WERI-Rb-1 (cell line): ENCODE measurements at regions not wholly inside any gene's neighbourhood (a gene's known extent, or its start where the extent isn't known, plus 50 kb on each side); places are given as distances from the start of the nearest gene placed in this dataset.

Experiments
- DNase-seq: peaks from one replicate; pipeline ENCODE4 v3.0.0-alpha.2; 2020
- H3K27ac ChIP-seq: fragments of 250-450 bp; sonication (Bioruptor Pico); 2 replicates; pipeline ENCODE4 v1.5.1; 2020; ENCODE audit warnings: mild to moderate bottlenecking, moderate library complexity
- H3K27me3 ChIP-seq: fragments of 250-450 bp; sonication (Bioruptor Pico); 2 replicates; pipeline ENCODE4 v1.5.1; 2021; ENCODE audit warnings: mild to moderate bottlenecking, low read depth, moderate library complexity; ENCODE audit not compliant: insufficient read depth, severe bottlenecking
- H3K36me3 ChIP-seq: fragments of 250-450 bp; sonication (Bioruptor Pico); 2 replicates; pipeline ENCODE4 v1.5.1; 2020; ENCODE audit warnings: mild to moderate bottlenecking, moderate library complexity
- H3K4me3 ChIP-seq: 2 replicates; pipeline ENCODE4 v1.5.1; 2011; ENCODE audit warnings: low read depth, mild to moderate bottlenecking, control low read depth, low read length
- H3K9me3 ChIP-seq: fragments of 250-450 bp; sonication (Bioruptor Pico); 2 replicates; pipeline ENCODE4 v1.5.1; 2021; ENCODE audit warnings: mild to moderate bottlenecking, moderate library complexity; ENCODE audit not compliant: severe bottlenecking
- TF ChIP-seq, protein P1 (sequence below): IDR thresholded peaks from 2 replicates; pipeline ENCODE4 v1.5.1; 2011; ENCODE audit warnings: low read depth, mild to moderate bottlenecking, control low read depth, inconsistent platforms, low read length

GRCh38 chr3:72244396-72244795 lies 459.4 kb upstream of the PROK2 start:
- H3K36me3 ChIP-seq: no peaks in the 10 kb centered on the region
- no peak overlapping the region for H3K27ac ChIP-seq
- no peak overlapping the region for H3K4me3 ChIP-seq
- no peaks in the 10 kb centered on the region for H3K27me3 ChIP-seq
- no peaks in the 10 kb centered on the region for H3K9me3 ChIP-seq
- TF ChIP-seq, protein P1, sequence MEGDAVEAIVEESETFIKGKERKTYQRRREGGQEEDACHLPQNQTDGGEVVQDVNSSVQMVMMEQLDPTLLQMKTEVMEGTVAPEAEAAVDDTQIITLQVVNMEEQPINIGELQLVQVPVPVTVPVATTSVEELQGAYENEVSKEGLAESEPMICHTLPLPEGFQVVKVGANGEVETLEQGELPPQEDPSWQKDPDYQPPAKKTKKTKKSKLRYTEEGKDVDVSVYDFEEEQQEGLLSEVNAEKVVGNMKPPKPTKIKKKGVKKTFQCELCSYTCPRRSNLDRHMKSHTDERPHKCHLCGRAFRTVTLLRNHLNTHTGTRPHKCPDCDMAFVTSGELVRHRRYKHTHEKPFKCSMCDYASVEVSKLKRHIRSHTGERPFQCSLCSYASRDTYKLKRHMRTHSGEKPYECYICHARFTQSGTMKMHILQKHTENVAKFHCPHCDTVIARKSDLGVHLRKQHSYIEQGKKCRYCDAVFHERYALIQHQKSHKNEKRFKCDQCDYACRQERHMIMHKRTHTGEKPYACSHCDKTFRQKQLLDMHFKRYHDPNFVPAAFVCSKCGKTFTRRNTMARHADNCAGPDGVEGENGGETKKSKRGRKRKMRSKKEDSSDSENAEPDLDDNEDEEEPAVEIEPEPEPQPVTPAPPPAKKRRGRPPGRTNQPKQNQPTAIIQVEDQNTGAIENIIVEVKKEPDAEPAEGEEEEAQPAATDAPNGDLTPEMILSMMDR: no peak
- DNase-seq: no peak

DNA sequence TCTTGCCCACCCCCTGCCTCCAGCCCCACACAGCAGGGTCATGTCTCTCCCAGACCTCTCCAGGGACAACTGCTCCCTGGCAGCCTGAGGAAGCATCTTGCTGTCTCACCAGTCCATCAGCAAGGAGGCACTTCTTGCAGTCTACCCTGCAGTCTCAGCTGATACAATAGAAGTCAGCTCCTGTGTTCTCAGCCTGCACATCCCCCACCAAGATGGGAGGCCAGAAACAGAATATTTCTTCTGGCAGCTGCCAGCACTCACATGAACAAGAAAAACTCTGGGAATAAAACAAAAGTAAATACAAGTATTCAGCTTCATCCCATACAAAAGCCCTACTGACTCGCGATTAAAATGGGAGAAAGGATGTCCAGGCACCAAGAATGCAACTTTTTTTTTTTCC lies 457.4 kb upstream of the PROK2 start:
- H3K9me3 ChIP-seq: no peaks in the 10 kb centered on the region
- no peaks in the 10 kb centered on the region for H3K36me3 ChIP-seq
- no peak overlapping the region for H3K27ac ChIP-seq
- TF ChIP-seq, protein P1: no peak
- H3K4me3 ChIP-seq: no peak overlapping the region
- no peak for DNase-seq
- no peaks in the 10 kb centered on the region for H3K27me3 ChIP-seq

DNA sequence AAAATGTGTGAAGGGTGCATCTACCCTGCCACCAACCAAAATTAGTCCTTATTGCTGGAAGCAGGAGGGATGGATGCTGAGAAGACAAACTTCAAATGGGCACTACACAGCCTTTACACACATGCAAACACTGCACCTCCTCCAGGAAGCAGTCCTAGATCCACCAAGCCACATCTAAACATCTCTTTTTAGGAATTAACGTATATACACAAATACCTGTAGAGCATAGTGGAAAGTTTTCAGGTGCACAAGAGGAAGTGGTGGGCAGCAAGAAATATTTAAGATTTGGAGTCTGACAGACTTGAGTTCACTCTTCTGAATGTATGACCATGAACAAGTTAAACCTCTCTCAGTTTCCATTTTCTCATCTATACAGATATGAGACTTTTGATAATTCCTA lies 456.6 kb upstream of the PROK2 start:
- TF ChIP-seq, protein P1: no peak
- Histone ChIP-seq H3K36me3 (no peaks in the 10 kb centered on the region), H3K27me3 (no peaks in the 10 kb centered on the region), H3K27ac (no peak overlapping the region), H3K4me3 (no peak overlapping the region), H3K9me3 (no peaks in the 10 kb centered on the region)
- DNase-seq: no peak

DNA sequence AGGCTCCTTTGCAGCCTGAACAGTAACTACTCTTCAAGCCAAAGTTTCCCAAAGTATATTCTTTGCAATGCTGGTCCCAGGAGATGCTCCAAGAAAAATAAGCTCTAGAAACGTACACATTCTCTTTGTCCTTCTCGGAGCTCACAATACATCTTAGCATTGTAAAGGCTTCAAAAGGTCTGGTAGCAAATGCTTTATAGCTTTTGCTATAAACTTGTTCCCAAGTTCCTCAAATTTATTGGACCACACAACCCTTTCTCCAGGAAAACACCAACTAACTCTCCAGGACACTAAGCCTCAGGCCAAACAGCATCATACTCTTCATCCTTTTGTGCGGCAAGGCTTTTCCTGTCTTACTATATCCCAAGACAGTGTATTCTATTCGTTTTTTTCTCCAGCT lies 455.6 kb upstream of the PROK2 start:
- TF ChIP-seq, protein P1: no peak
- DNase-seq: no peak
- no peak overlapping the region for H3K4me3 ChIP-seq
- H3K27ac ChIP-seq: no peak overlapping the region
- H3K27me3 ChIP-seq: no peaks in the 10 kb centered on the region
- no peaks in the 10 kb centered on the region for H3K9me3 ChIP-seq
- no peaks in the 10 kb centered on the region for H3K36me3 ChIP-seq

DNA sequence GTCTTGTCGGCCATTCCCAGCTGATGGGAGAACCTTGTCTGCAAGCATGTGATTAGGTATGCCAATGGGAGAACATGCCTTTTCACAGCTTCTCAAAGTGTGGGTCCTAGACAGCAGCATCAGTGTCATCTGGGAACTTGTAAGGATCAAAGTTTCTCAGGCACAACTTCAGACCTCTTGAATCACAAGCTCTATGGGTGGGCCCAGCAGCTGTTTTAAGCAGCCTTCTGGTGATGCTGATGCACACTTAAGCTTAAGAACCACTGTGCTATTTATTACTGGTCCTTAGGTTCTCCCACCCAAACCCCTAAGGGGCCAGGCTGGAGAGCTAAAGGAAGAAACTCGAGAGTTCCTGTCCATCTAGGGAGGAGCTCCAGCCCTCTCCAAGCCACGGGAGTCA lies 453.9 kb upstream of the PROK2 start:
- H3K36me3 ChIP-seq: no peaks in the 10 kb centered on the region
- H3K9me3 ChIP-seq: no peaks in the 10 kb centered on the region
- no peak overlapping the region for H3K4me3 ChIP-seq
- TF ChIP-seq, protein P1: no peak
- no peak for DNase-seq
- no peaks in the 10 kb centered on the region for H3K27me3 ChIP-seq
- no peak overlapping the region for H3K27ac ChIP-seq

- Histone ChIP-seq H3K9me3 (no peaks in the 10 kb centered on the region), H3K36me3 (no peaks in the 10 kb centered on the region), H3K27me3 (no peaks in the 10 kb centered on the region), H3K27ac (no peak overlapping the region), H3K4me3 (no peak overlapping the region)
- DNase-seq: no peak
- TF ChIP-seq, protein P1: no peak
Measured at GRCh38 chr3:72238010-72238691, 453.2 kb upstream of the PROK2 start.
